Large intestine (tissue), 3 donors: ENCODE measurements at regions not wholly inside any gene's neighbourhood (a gene's known extent, or its start where the extent isn't known, plus 50 kb on each side); places are given as distances from the start of the nearest gene placed in this dataset.

Source experiments
- DNase-seq, 2 donors: peaks; one replicate each; pipeline versions ENCODE4 v3.0.0 to v3.0.0-alpha.2; 2013
- H3K27ac ChIP-seq: one replicate; pipeline ENCODE4 v1.5.1; 2013; ENCODE audit warnings: low read length
- H3K27me3 ChIP-seq: 2 replicates; pipeline ENCODE4 v1.6.1; 2013; ENCODE audit warnings: low read length; ENCODE audit not compliant: control insufficient read depth, insufficient read depth
- H3K36me3 ChIP-seq: 2 replicates; pipeline ENCODE4 v1.6.1; 2013; ENCODE audit warnings: low read length; ENCODE audit not compliant: control insufficient read depth, insufficient read depth
- H3K4me1 ChIP-seq: one replicate; pipeline ENCODE4 v1.6.1; 2013; ENCODE audit warnings: low read length; ENCODE audit not compliant: control insufficient read depth, insufficient read depth
- H3K4me3 ChIP-seq: one replicate; pipeline ENCODE4 v1.5.1; 2013; ENCODE audit warnings: low read length
- H3K9me3 ChIP-seq: one replicate; pipeline ENCODE4 v1.6.1; 2013; ENCODE audit warnings: mild to moderate bottlenecking, low read depth, low read length, moderate library complexity; ENCODE audit not compliant: control insufficient read depth
- WGBS: methylation state at CpG from one replicate; pipeline ENCODE4 v1.1.5; 2013; ENCODE audit warnings: low lambda C conversion rate; ENCODE audit not compliant: insufficient coverage; 5-methylcytosine and 5-hydroxymethylcytosine counted together

DNA sequence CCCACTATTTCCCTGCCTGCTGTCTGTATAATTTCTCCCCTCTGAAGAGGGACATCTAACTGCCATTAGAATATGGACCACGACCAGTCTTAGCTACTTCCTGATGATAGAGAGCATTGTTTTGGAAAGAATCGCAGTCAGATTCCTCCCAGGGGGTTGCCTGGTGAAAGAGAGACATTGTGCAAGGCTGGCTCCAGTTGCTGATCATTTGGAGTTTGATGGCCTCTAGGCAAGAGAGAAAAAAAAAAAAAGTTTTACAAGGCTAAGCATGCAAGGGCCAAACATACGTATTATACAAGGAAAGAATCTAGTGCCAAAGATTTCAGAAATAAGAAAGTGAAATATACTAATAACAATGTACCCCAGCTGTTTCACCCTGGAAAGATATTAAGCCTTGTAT lies 182.2 kb downstream of the CMPK2 start:
- WGBS: 88% methylated on average over 1 of the region's 3 CpGs
- no peak for DNase-seq

DNA sequence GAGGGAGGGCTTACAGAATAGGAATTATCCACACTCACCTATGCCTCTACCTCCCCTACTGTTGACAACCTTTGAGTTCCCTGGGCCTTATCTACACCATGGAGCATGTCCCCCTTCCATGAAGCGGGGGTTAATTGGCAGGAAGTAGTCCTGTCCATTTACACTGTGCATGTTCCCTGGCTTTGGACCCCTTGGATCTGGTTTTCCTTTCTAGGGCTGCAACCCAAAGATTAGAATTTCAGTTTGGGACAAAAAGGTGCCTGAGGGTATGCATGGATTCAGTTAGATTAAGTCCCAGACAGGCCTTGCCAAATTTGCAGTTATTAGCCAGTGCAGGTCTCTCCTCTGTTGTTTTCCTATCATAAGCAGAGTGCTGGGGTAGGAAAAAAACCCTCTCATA lies 180.3 kb downstream of the CMPK2 start:
- Histone ChIP-seq H3K4me1 (no peaks in the 10 kb centered on the region), H3K27me3 (no peaks in the 10 kb centered on the region), H3K4me3 (no peak overlapping the region), H3K36me3 (no peaks in the 10 kb centered on the region), H3K9me3 (peaks cover 4% of the 10 kb centered on the region), H3K27ac (no peak overlapping the region)
- no CpG with 5 or more reads among the region's 1 CpG for WGBS
- DNase-seq: no peak

More for the DNA sequence above, 182.2 kb downstream of the CMPK2 start:
- H3K36me3 ChIP-seq: no peaks in the 10 kb centered on the region
- H3K27ac ChIP-seq: no peak overlapping the region
- peaks cover 4% of the 10 kb centered on the region for H3K9me3 ChIP-seq
- no peak overlapping the region for H3K4me3 ChIP-seq
- no peaks in the 10 kb centered on the region for H3K4me1 ChIP-seq
- H3K27me3 ChIP-seq: no peaks in the 10 kb centered on the region

DNA sequence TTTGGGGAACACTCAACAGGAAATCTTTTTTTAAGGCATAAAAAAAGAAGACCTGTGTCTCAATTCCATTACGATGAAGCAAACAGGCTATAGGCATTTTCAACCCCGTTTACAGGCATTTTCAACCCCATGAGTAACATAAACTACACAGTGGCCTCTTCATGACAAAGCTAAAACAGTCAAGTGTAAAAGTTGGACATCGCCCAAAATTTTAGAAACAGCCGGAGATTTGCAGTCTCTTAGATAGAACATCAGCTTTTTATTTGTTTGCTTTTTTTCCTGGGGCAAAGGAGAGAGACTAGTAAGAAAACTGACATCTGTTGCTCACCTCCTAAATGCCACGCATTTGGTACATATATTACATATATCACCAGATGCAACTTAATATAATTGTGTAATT lies 173.7 kb downstream of the CMPK2 start:
- Histone ChIP-seq H3K27ac (no peak overlapping the region), H3K36me3 (no peaks in the 10 kb centered on the region), H3K4me3 (no peak overlapping the region), H3K27me3 (no peaks in the 10 kb centered on the region), H3K4me1 (no peaks in the 10 kb centered on the region), H3K9me3 (no peaks in the 10 kb centered on the region)
- 92% methylated on average over 3 of the region's 5 CpGs for WGBS
- no peak for DNase-seq

DNA sequence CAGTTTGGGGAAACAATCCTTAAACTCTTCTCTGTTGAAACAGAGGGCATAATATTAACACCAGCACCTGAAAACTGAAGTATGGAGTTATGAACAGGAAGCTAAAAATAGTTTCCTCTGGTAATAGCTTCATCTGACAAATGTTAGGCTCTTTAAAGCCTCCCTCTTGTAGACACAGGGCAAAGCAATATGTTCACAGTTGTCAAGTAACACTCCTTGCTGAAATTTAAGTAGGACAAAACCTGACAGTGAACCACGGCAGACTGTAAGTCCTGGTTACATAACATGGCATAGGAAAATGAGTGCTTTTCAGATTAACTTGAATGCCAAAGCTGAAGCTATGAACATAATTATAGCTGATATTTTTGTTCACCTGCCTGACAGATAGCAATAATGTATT lies 172.9 kb downstream of the CMPK2 start:
- H3K27me3 ChIP-seq: no peaks in the 10 kb centered on the region

DNA sequence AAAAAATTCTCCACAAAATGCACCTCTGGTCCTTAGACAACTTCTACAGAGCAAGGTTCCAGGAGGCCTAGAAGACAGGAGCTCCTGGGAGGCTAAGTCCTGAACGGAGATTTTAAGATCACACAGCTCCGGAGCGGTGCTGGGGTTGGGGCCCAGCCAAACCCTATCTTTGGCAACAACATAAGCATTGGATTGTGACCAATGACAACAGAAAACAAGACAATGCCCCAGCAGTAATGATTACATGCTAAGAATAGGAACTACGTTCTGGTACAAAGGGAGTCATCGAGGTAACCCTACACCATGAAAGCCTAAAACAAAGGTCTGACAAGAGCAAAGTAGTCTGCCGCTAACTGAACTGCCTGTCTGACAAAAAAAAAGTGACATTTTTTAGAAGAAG lies 171.2 kb downstream of the CMPK2 start:
- H3K36me3 ChIP-seq: no peaks in the 10 kb centered on the region
- H3K4me3 ChIP-seq: no peak overlapping the region
- no peak for DNase-seq
- WGBS: no CpG with 5 or more reads among the region's 6 CpGs
- no peaks in the 10 kb centered on the region for H3K4me1 ChIP-seq
- no peak overlapping the region for H3K27ac ChIP-seq
- H3K27me3 ChIP-seq: no peaks in the 10 kb centered on the region
- no peaks in the 10 kb centered on the region for H3K9me3 ChIP-seq

More for the DNA sequence above, 172.9 kb downstream of the CMPK2 start:
- no CpG with 5 or more reads among the region's 1 CpG for WGBS
- Histone ChIP-seq H3K36me3 (no peaks in the 10 kb centered on the region), H3K4me3 (no peak overlapping the region), H3K9me3 (no peaks in the 10 kb centered on the region), H3K27ac (no peak overlapping the region), H3K4me1 (no peaks in the 10 kb centered on the region)
- DNase-seq: no peak

DNA sequence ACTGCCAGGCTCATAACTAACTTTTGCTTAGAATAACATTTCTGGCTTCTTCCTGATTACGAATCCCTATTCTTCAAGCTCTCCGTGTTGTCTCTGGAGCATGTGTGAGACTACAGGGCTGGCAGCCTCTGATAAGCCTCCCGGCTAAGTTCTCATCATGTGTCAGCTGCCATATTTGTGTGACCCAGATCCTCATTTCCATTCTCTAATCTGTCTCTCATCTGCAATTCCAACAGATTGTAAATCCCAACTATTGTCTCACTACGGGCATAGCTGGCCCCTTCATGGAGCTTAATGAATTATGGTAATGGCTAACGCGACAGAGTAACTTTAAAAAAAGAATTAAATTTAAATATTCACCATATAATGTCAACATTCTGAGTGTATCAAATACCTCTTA lies 165.4 kb downstream of the CMPK2 start:
- Histone ChIP-seq H3K27me3 (no peaks in the 10 kb centered on the region), H3K27ac (no peak overlapping the region), H3K9me3 (peaks cover 9% of the 10 kb centered on the region), H3K4me1 (no peaks in the 10 kb centered on the region), H3K4me3 (no peak overlapping the region), H3K36me3 (no peaks in the 10 kb centered on the region)
- DNase-seq: no peak
- no CpG with 5 or more reads among the region's 6 CpGs for WGBS

DNA sequence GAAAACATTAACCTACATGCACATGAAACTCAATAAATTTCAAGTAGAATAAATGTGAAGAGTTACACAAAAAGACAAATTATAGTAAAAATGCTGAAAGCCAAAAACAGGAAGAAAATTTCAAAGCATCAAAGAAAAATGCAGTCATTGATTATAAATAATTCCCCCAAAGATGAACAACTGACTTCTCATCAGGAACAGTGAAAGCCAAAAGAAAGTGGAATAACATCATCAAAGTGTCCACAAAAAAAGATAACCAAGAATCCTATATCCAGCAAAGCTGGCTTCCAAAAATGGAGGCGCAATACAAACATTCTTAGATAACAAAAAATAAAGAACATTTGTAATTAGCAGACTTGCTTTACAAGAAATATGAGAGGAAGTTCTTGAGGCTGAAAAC lies 161.6 kb downstream of the CMPK2 start:
- Histone ChIP-seq H3K27ac (no peak overlapping the region), H3K4me1 (no peaks in the 10 kb centered on the region), H3K4me3 (no peak overlapping the region), H3K36me3 (no peaks in the 10 kb centered on the region), H3K27me3 (no peaks in the 10 kb centered on the region), H3K9me3 (peaks cover 9% of the 10 kb centered on the region)
- DNase-seq: no peak
- 100% methylated on average over 1 of the region's 1 CpG for WGBS

DNA sequence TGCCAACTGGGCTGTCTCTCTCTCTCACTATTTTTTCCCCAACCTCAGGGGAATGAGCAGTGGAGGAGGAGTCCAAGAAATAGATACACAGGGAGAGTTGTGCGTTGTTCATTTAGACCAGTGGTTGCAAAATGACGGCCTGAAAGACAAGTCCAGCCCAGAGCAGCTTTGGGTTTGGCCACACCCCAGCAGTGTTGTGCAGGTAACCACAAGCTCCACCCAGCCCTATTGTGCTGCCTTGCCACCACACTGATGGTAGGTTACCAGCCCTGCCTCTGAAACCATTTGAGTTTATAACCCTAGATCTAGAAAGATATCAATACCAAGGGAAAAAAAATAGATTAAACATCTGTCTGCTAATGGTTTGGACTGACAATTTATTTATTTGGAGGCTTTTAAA lies 144.3 kb downstream of the CMPK2 start:
- no peak for DNase-seq
- no peaks in the 10 kb centered on the region for H3K9me3 ChIP-seq
- WGBS: no CpG with 5 or more reads among the region's 2 CpGs
- H3K27ac ChIP-seq: no peak overlapping the region
- no peaks in the 10 kb centered on the region for H3K4me1 ChIP-seq
- H3K36me3 ChIP-seq: no peaks in the 10 kb centered on the region
- no peak overlapping the region for H3K4me3 ChIP-seq
- no peaks in the 10 kb centered on the region for H3K27me3 ChIP-seq

DNA sequence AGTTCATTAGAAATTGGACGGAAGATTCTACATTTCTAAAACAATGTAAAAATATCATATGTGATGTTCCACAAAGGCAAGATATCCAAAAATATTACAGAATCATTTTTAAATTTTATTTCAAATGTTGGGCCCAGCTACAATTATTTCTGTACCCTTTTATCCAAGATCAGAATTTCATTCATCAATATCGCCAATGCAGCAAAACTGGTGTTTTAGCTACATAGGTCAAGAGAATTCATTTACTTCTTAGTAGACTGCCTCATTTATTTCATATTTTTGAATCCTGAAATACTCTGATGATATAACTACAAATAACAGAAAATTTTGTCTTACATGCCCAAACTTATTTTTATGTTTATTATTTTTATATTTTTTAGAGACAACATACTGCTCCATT lies 143.1 kb downstream of the CMPK2 start:
- no peaks in the 10 kb centered on the region for H3K27me3 ChIP-seq
- no peak overlapping the region for H3K4me3 ChIP-seq
- no peaks in the 10 kb centered on the region for H3K4me1 ChIP-seq
- no peaks in the 10 kb centered on the region for H3K36me3 ChIP-seq
- DNase-seq: no peak
- no peaks in the 10 kb centered on the region for H3K9me3 ChIP-seq
- 100% methylated on average over 1 of the region's 2 CpGs for WGBS
- H3K27ac ChIP-seq: no peak overlapping the region

DNA sequence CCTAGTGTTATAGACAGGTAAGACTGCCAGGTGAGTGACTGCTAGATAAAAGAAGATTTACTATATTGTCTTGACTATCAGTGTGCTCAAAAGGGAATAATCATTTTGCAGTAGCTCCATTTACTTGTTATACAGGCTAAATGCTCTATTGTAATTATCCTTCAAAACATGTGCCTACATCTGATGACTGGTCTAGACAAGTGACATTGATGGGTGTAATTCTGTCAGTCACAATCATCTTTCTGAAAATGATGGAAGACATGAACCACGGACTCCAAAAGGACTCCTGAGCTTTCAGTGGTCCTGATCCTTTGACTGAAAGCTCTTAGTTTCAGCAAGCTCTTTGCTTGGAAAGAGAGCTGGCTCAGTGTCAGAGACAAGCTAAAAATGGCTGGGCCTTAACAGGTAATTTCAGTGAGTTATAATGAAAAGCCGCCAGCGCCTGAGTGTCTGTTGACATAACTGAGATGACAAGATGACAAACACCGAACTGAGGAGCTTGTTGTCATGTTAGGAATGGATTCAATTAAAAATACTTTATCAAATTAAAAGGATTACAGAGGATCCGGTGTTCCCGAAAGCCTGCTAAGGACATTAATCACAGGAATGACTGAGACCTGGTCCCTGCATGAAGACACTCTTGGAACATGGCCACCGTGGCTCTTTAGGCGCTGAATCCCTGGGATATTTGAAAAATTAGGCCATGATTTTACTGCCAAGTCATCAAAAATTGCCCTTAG lies 141.7 kb downstream of the CMPK2 start:
- no peak for DNase-seq
- Histone ChIP-seq H3K27ac (no peak overlapping the region), H3K27me3 (no peaks in the 10 kb centered on the region), H3K4me3 (no peak overlapping the region), H3K36me3 (no peaks in the 10 kb centered on the region), H3K9me3 (no peaks in the 10 kb centered on the region), H3K4me1 (no peaks in the 10 kb centered on the region)
- WGBS: 92% methylated on average over 2 of the region's 8 CpGs

DNA sequence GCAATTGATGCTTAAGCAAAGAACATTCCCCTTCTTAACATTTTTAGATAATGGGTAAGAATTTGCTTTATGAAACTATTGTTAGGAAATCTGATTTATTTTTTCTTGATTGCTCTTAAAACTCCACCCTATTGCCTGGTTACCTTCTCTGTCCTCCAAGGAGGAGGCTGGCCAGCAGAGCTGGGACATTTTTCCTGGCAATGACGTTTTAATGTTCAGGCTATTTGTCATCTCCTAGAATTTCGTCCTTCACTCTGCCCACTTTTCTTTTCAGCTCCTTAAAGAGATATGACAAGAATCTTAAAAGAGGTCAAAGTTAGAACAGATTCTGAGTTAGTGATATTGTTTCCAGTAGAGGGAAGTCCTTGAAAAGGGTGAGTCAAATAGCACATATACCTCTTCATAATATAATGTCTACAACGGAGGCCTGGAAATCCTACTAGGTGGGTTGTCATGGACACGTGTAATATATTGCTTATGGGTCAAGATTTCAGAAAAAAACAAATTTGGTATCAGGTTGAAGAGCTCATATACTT lies 141.0 kb downstream of the CMPK2 start:
- Histone ChIP-seq H3K36me3 (no peaks in the 10 kb centered on the region), H3K9me3 (no peaks in the 10 kb centered on the region), H3K4me3 (no peak overlapping the region), H3K4me1 (no peaks in the 10 kb centered on the region), H3K27me3 (no peaks in the 10 kb centered on the region), H3K27ac (no peak overlapping the region)
- no peak for DNase-seq
- WGBS: 83% methylated on average over 2 of the region's 4 CpGs
